H1 (cell line): ENCODE measurements at regions not wholly inside any gene's neighbourhood (a gene's known extent, or its start where the extent isn't known, plus 50 kb on each side); places are given as distances from the start of the nearest gene placed in this dataset.

Source experiments
- CTCF ChIA-PET: fragments of 300-600 bp; sonication (Branson Sonifier 250); formaldehyde crosslinking; loops from one replicate; lab custom pipeline; 2021; ENCODE audit not compliant: partially characterized antibody; lab: Charles Lee
- POLR2A ChIA-PET: fragments of 300-600 bp; sonication (Branson Sonifier 250); formaldehyde crosslinking; loops from one replicate; lab custom pipeline; 2021; ENCODE audit warnings: inconsistent platforms; ENCODE audit not compliant: partially characterized antibody; lab: Charles Lee
- DNase-seq, 2 experiments: peaks; one replicate each; pipeline versions ENCODE4 v3.0.0 to v3.0.0-alpha.2; 2010 to 2022; ENCODE audit warnings: low spot score in 2 of 2, low read depth in 1 of 2, mixed read lengths in 1 of 2
- FAIRE-seq: peaks from 2 replicates; lab custom pipeline; 2011; peaks lifted over from hg19 to GRCh38; lab: Jason Lieb, UNC
- H2AFZ ChIP-seq: 2 replicates; pipeline ENCODE4 v1.8.1; 2012; ENCODE audit warnings: low read length, inconsistent platforms
- H2AK5ac ChIP-seq: 2 replicates; pipeline ENCODE4 v1.6.1; 2013; ENCODE audit warnings: low read depth, low read length
- H2BK120ac ChIP-seq: replicated peaks from 2 replicates; pipeline ENCODE3; 2013; ENCODE audit warnings: low read depth, low read length, inconsistent platforms
- H2BK12ac ChIP-seq: 2 replicates; pipeline ENCODE4 v1.6.1; 2013; ENCODE audit warnings: low read depth, low read length
- H2BK15ac ChIP-seq: 2 replicates; pipeline ENCODE4 v1.6.1; 2013; ENCODE audit warnings: low read length
- H2BK20ac ChIP-seq: 2 replicates; pipeline ENCODE4 v1.6.1; 2013; ENCODE audit warnings: low read length
- H2BK5ac ChIP-seq: 2 replicates; pipeline ENCODE4 v1.6.1; 2013; ENCODE audit warnings: low read depth, low read length
- H3K14ac ChIP-seq: 2 replicates; pipeline ENCODE4 v1.6.1; 2013; ENCODE audit warnings: inconsistent platforms; ENCODE audit not compliant: insufficient read length
- H3K18ac ChIP-seq: 2 replicates; pipeline ENCODE4 v1.6.1; 2013; ENCODE audit warnings: low read length; ENCODE audit errors: extremely low read depth
- H3K23ac ChIP-seq: 2 replicates; pipeline ENCODE4 v1.6.1; 2013; ENCODE audit warnings: inconsistent platforms; ENCODE audit not compliant: insufficient read length
- H3K23me2 ChIP-seq: 2 replicates; pipeline ENCODE4 v1.6.1; 2013; ENCODE audit warnings: low read depth, low read length
- H3K27ac ChIP-seq: 2 replicates; pipeline ENCODE4 v1.6.1; 2011; ENCODE audit warnings: low read depth, low read length, inconsistent platforms
- H3K27me3 ChIP-seq, 4 experiments: replicated peaks in 1 of 4; 1 replicate in 1 of 4; 2 replicates in 3 of 4; pipeline versions ENCODE4 v1.6.1 to v1.8.1; 2011 to 2013; ENCODE audit warnings: low read length in 3 of 4, mild to moderate bottlenecking in 3 of 4, inconsistent platforms in 2 of 4, mixed read lengths in 2 of 4, moderate library complexity in 1 of 4; ENCODE audit not compliant: control insufficient read depth in 3 of 4, insufficient read depth in 3 of 4; ENCODE audit errors: extremely low read depth in 1 of 4
- H3K36me3 ChIP-seq, 4 experiments: 2 replicates each; pipeline versions ENCODE4 v1.6.1 to v1.8.1; 2011 to 2013; ENCODE audit warnings: mild to moderate bottlenecking in 4 of 4, low read length in 3 of 4, moderate library complexity in 2 of 4, control low read depth in 1 of 4, inconsistent platforms in 1 of 4; ENCODE audit not compliant: insufficient read depth in 4 of 4, control insufficient read depth in 2 of 4
- H3K4ac ChIP-seq: replicated peaks from 2 replicates; pipeline ENCODE3; 2013; ENCODE audit warnings: low read length, low read depth, mixed read lengths, inconsistent platforms; ENCODE audit not compliant: insufficient read length
- H3K4me1 ChIP-seq, 4 experiments: replicated peaks in 1 of 4; 1 replicate in 1 of 4; 2 replicates in 3 of 4; pipeline versions ENCODE4 v1.6.1 to v1.8.1; 2011 to 2013; ENCODE audit warnings: low read length in 3 of 4, inconsistent platforms in 2 of 4, mixed read lengths in 1 of 4; ENCODE audit not compliant: insufficient read depth in 4 of 4, control insufficient read depth in 3 of 4
- H3K4me2 ChIP-seq, 2 experiments: 2 replicates each; pipeline versions ENCODE4 v1.6.1 to v1.8.1; 2011 to 2013; ENCODE audit warnings: low read depth in 2 of 2, low read length in 2 of 2, control low read depth in 1 of 2, inconsistent platforms in 1 of 2, mild to moderate bottlenecking in 1 of 2; ENCODE audit not compliant: insufficient read depth in 1 of 2
- H3K4me3 ChIP-seq, 4 experiments: fragments of 200-600, 300-600 bp in 1 of 4; sonication (generic), shearing (Covaris generic), sonication (Bioruptor Twin) in 1 of 4; 2 replicates each; pipeline versions ENCODE4 v1.5.1 to v1.8.1; 2011 to 2016; ENCODE audit warnings: low read length in 4 of 4, low read depth in 3 of 4, control low read depth in 2 of 4, inconsistent platforms in 2 of 4, mild to moderate bottlenecking in 2 of 4, mixed read lengths in 1 of 4, moderate library complexity in 1 of 4; ENCODE audit not compliant: insufficient read depth in 2 of 4; ENCODE audit errors: extremely low read depth in 1 of 4
- H3K56ac ChIP-seq: replicated peaks from 2 replicates; pipeline ENCODE3; 2013; ENCODE audit warnings: low read depth, mild to moderate bottlenecking, mixed read lengths, low read length, inconsistent platforms; ENCODE audit not compliant: insufficient read length
- H3K79me1 ChIP-seq: 2 replicates; pipeline ENCODE4 v1.6.1; 2013; ENCODE audit warnings: low read depth, low read length, control low read depth
- H3K79me2 ChIP-seq, 2 experiments: 2 replicates each; pipeline versions ENCODE4 v1.6.1 to v1.8.1; 2012 to 2013; ENCODE audit warnings: low read length in 2 of 2, mild to moderate bottlenecking in 2 of 2, inconsistent platforms in 1 of 2; ENCODE audit not compliant: insufficient read depth in 2 of 2, control insufficient read depth in 1 of 2
- H3K9ac ChIP-seq, 4 experiments: replicated peaks in 1 of 4; 1 replicate in 1 of 4; 2 replicates in 3 of 4; pipeline versions ENCODE4 v1.6.1 to v1.8.1; 2011 to 2013; ENCODE audit warnings: low read depth in 3 of 4, low read length in 3 of 4, control low read depth in 2 of 4, mild to moderate bottlenecking in 2 of 4, moderate library complexity in 2 of 4, inconsistent platforms in 1 of 4; ENCODE audit errors: extremely low read depth in 1 of 4
- H3K9me3 ChIP-seq, 2 experiments: 2 replicates each; pipeline versions ENCODE4 v1.6.1 to v1.8.1; 2012 to 2013; ENCODE audit warnings: mild to moderate bottlenecking in 2 of 2, moderate library complexity in 2 of 2, control low read depth in 1 of 2, inconsistent platforms in 1 of 2, low read depth in 1 of 2, low read length in 1 of 2, mixed read lengths in 1 of 2; ENCODE audit not compliant: insufficient read depth in 2 of 2
- H4K20me1 ChIP-seq, 2 experiments: replicated peaks in 1 of 2; 2 replicates each; pipeline versions ENCODE3 to v1.8.1; 2011 to 2013; ENCODE audit warnings: inconsistent platforms in 2 of 2, low read length in 2 of 2, mild to moderate bottlenecking in 1 of 2; ENCODE audit not compliant: insufficient read depth in 2 of 2, control insufficient read depth in 1 of 2
- H4K5ac ChIP-seq: 2 replicates; pipeline ENCODE4 v1.6.1; 2013; ENCODE audit warnings: low read length, low read depth, mixed read lengths, inconsistent platforms; ENCODE audit not compliant: insufficient read length
- H4K8ac ChIP-seq: 2 replicates; pipeline ENCODE4 v1.8.0; 2013; ENCODE audit warnings: mild to moderate bottlenecking, moderate library complexity, low read length, inconsistent platforms; ENCODE audit not compliant: insufficient read depth; ENCODE audit errors: extremely low read depth
- H4K91ac ChIP-seq: replicated peaks from 2 replicates; pipeline ENCODE3; 2013; ENCODE audit warnings: low read length, mixed read lengths, inconsistent platforms; ENCODE audit not compliant: insufficient read length
- ASH2L ChIP-seq: fragments of 200-600, 300-600 bp; sonication (generic); IDR thresholded peaks from one replicate; pipeline ENCODE4 v1.7.1; 2017; ENCODE audit warnings: low read length
- POLR2A ChIP-seq, 2 experiments: IDR thresholded peaks; 1 replicate in 1 of 2; 2 replicates in 1 of 2; pipeline ENCODE4 v1.6.1; 2011; ENCODE audit warnings: low read depth in 2 of 2, low read length in 2 of 2, mild to moderate bottlenecking in 2 of 2; ENCODE audit errors: control extremely low read depth in 1 of 2
- POU5F1 ChIP-seq: IDR thresholded peaks from 2 replicates; pipeline ENCODE4 v1.6.1; 2011; ENCODE audit warnings: low read depth, mild to moderate bottlenecking, low read length, moderate library complexity
- SUZ12 ChIP-seq: fragments of 200-600 bp; sonication (generic); IDR thresholded peaks from 2 replicates; pipeline ENCODE4 v1.6.1; 2012; ENCODE audit warnings: mild to moderate bottlenecking, inconsistent platforms, low read length, moderate library complexity, mixed read lengths
- TCF12 ChIP-seq: IDR thresholded peaks from 2 replicates; pipeline ENCODE4 v1.6.1; 2011; ENCODE audit warnings: low read depth, mild to moderate bottlenecking, low read length

- Histone ChIP-seq H3K36me3 (no peaks in the 10 kb centered on the region), H2BK20ac (no peak overlapping the region), H3K9ac (no peak overlapping the region), H3K79me2 (no peaks in the 10 kb centered on the region), H2BK120ac (no peak overlapping the region), H3K27ac (no peak overlapping the region), H3K27me3 (no peaks in the 10 kb centered on the region), H3K4me2 (no peak overlapping the region), H3K4me3 (no peak overlapping the region), H3K14ac (no peak overlapping the region), H2AFZ (no peak overlapping the region), H4K91ac (no peak overlapping the region), H2AK5ac (no peak overlapping the region), H2BK5ac (no peak overlapping the region), H4K8ac (no peak overlapping the region), H3K4me1 (no peaks in the 10 kb centered on the region; a peak in 1 of 7 replicates), H4K5ac (no peak overlapping the region), H2BK12ac (no peak overlapping the region), H3K23ac (no peak overlapping the region), H3K56ac (no peak overlapping the region), H3K23me2 (no peaks in the 10 kb centered on the region), H3K4ac (no peak overlapping the region), H4K20me1 (no peaks in the 10 kb centered on the region), H2BK15ac (no peak overlapping the region), H3K9me3 (0 out of 4 replicates have a peak, but pooled peaks cover 0 to 4% of the 10 kb centered on the region in 2 experiments), H3K18ac (no peak overlapping the region), H3K79me1 (no peaks in the 10 kb centered on the region)
- TF ChIP-seq ASH2L (no peak), SUZ12 (no peak), POU5F1 (no peak), POLR2A (IDR thresholded peaks at IDR 0.05; ENCODE audit: control extremely low read depth in 1 of 2, low read depth in 2 of 2, low read length in 2 of 2) (no peak), TCF12 (no peak)
- FAIRE-seq (no peak), DNase-seq (no peak)
- CTCF ChIA-PET: interaction anchor here (0.7 kb wide), 1 partner anchor 19 kb away, joined by 3 read pairs; no protein-coding TSS in a partner anchor
- POLR2A ChIA-PET: no interaction called here
Measured at GRCh38 chr4:127441571-127441970, 191.2 kb upstream of the INTU start.
